ENCODE measurements at regions not wholly inside any gene's neighbourhood (a gene's known extent, or its start where the extent isn't known, plus 50 kb on each side); places are given as distances from the start of the nearest gene placed in this dataset.

DNA sequence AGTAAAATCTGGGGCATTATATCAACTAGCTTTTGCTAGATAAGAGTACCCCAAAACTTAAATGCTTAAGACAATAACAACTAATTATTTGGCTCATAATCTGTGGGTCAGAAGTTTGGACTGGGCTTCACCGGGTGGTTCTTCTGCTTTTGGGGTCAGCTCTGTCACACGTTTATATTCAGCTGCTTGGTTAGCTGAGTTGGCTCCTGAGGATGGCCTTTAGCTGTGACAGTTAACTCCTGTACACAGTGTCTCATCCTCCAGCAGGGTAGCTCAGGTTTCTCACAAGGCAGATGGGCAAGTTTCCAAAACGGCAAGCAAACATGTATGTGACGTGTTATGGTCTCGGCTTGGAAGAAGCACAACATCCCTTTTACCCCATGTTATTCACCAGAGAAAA, 488.2 kb downstream of the TLE4 start:
- TF ChIP-seq, protein P1, sequence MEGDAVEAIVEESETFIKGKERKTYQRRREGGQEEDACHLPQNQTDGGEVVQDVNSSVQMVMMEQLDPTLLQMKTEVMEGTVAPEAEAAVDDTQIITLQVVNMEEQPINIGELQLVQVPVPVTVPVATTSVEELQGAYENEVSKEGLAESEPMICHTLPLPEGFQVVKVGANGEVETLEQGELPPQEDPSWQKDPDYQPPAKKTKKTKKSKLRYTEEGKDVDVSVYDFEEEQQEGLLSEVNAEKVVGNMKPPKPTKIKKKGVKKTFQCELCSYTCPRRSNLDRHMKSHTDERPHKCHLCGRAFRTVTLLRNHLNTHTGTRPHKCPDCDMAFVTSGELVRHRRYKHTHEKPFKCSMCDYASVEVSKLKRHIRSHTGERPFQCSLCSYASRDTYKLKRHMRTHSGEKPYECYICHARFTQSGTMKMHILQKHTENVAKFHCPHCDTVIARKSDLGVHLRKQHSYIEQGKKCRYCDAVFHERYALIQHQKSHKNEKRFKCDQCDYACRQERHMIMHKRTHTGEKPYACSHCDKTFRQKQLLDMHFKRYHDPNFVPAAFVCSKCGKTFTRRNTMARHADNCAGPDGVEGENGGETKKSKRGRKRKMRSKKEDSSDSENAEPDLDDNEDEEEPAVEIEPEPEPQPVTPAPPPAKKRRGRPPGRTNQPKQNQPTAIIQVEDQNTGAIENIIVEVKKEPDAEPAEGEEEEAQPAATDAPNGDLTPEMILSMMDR (IDR thresholded peaks at IDR 0.05) = no peak
- TF ChIP-seq POLR2AphosphoS5 (IDR thresholded peaks at IDR 0.05; ENCODE audit: low read depth, low read length) (no peak), SIN3A (IDR thresholded peaks at IDR 0.05; ENCODE audit: borderline replicate concordance, insufficient read depth, low read depth, low read length) (no peak)
- TF ChIP-seq, protein P2, sequence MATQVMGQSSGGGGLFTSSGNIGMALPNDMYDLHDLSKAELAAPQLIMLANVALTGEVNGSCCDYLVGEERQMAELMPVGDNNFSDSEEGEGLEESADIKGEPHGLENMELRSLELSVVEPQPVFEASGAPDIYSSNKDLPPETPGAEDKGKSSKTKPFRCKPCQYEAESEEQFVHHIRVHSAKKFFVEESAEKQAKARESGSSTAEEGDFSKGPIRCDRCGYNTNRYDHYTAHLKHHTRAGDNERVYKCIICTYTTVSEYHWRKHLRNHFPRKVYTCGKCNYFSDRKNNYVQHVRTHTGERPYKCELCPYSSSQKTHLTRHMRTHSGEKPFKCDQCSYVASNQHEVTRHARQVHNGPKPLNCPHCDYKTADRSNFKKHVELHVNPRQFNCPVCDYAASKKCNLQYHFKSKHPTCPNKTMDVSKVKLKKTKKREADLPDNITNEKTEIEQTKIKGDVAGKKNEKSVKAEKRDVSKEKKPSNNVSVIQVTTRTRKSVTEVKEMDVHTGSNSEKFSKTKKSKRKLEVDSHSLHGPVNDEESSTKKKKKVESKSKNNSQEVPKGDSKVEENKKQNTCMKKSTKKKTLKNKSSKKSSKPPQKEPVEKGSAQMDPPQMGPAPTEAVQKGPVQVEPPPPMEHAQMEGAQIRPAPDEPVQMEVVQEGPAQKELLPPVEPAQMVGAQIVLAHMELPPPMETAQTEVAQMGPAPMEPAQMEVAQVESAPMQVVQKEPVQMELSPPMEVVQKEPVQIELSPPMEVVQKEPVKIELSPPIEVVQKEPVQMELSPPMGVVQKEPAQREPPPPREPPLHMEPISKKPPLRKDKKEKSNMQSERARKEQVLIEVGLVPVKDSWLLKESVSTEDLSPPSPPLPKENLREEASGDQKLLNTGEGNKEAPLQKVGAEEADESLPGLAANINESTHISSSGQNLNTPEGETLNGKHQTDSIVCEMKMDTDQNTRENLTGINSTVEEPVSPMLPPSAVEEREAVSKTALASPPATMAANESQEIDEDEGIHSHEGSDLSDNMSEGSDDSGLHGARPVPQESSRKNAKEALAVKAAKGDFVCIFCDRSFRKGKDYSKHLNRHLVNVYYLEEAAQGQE (IDR thresholded peaks at IDR 0.05; ENCODE audit: insufficient read depth in 1 of 2, low read depth in 2 of 2, low read length in 1 of 2) = no peak

Measured in Panc1 (cell line).